ENCODE measurements at regions not wholly inside any gene's neighbourhood (a gene's known extent, or its start where the extent isn't known, plus 50 kb on each side); places are given as distances from the start of the nearest gene placed in this dataset.

DNA sequence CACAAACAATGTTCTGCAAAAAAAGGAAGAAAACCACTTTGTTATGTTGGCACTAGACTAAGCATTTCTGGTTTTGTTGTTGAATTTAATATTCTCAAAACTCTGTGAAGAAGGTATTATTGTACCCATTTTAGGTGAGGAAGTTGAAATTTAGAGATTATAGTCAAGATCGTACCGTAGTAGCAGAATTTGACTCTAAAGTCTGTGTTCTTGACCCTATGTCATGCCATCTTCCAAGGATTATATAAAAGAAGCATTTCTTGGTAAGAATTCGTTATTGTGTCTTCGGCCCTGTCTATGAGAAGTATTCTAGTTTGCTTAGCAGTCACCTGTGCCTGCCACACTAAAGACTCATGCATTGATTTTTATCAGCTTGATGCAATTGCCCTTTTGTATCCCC is 104.4 kb upstream of the MAP9 start:
- DNase-seq (ENCODE audit: low spot score), result no peak
- TF ChIP-seq, protein P1, sequence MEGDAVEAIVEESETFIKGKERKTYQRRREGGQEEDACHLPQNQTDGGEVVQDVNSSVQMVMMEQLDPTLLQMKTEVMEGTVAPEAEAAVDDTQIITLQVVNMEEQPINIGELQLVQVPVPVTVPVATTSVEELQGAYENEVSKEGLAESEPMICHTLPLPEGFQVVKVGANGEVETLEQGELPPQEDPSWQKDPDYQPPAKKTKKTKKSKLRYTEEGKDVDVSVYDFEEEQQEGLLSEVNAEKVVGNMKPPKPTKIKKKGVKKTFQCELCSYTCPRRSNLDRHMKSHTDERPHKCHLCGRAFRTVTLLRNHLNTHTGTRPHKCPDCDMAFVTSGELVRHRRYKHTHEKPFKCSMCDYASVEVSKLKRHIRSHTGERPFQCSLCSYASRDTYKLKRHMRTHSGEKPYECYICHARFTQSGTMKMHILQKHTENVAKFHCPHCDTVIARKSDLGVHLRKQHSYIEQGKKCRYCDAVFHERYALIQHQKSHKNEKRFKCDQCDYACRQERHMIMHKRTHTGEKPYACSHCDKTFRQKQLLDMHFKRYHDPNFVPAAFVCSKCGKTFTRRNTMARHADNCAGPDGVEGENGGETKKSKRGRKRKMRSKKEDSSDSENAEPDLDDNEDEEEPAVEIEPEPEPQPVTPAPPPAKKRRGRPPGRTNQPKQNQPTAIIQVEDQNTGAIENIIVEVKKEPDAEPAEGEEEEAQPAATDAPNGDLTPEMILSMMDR (IDR thresholded peaks at IDR 0.05; ENCODE audit: unreplicated experiment), result no peak
- Mint-ChIP-seq H3K36me3 (ENCODE audit: low read depth, unreplicated experiment) (no peaks in the 10 kb centered on the region), H3K27me3 (ENCODE audit: unreplicated experiment) (no peaks in the 10 kb centered on the region), H3K9me3 (ENCODE audit: unreplicated experiment) (no peaks in the 10 kb centered on the region), H3K4me1 (ENCODE audit: unreplicated experiment) (no peaks in the 10 kb centered on the region), H3K27ac (ENCODE audit: unreplicated experiment) (no peak overlapping the region), H3K4me3 (ENCODE audit: unreplicated experiment) (no peak overlapping the region)

DNA sequence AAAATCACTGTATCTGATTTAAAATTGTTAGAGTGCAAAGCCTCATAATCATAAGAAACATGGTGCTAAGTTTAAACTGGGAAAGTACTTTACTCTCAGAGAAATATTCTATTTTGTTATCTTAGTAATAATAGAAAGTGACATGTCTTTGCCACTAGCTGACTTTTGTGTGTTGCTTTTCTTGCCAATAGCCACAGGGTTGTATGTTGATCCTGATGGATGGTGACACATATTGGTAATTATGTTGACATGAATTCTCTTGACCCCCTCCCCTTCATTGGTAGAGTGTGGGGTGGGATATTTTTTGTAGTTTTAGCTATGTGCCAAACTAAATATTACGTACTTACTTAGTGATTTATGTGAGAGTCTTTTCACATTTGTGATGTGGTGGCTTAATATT is 103.1 kb upstream of the MAP9 start:
- Mint-ChIP-seq H3K4me3 (ENCODE audit: unreplicated experiment) (no peak overlapping the region), H3K9me3 (ENCODE audit: unreplicated experiment) (no peaks in the 10 kb centered on the region), H3K27me3 (ENCODE audit: unreplicated experiment) (no peaks in the 10 kb centered on the region), H3K36me3 (ENCODE audit: low read depth, unreplicated experiment) (no peaks in the 10 kb centered on the region), H3K4me1 (ENCODE audit: unreplicated experiment) (no peaks in the 10 kb centered on the region), H3K27ac (ENCODE audit: unreplicated experiment) (no peak overlapping the region)
- TF ChIP-seq, protein P1 (IDR thresholded peaks at IDR 0.05; ENCODE audit: unreplicated experiment), result no peak
- no peak for DNase-seq (ENCODE audit: low spot score)

DNA sequence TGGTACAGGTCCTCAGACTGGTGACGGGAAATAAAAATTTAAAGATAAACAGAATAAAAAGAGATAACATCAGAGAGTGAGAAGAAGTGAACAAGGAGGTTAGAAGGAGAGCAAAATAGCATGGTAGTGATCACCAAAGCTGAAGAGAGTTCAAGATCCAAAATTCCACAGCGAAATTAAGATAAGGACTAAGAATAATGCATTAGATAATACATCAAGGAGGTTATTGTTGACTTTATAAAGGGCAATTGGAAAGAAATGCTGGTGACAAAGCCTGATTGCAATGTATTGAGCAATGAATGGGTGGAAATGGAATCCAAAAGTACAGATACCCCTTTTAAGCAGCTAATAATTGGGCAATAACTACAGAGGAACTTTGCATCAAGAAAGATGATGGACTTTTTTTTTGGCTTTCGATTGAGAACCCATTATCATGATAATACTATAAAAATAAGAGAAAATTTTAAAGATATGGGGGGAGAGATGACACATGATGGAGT is 101.6 kb upstream of the MAP9 start:
- TF ChIP-seq, protein P1 (IDR thresholded peaks at IDR 0.05; ENCODE audit: unreplicated experiment), result no peak
- H3K4me3 Mint-ChIP-seq (ENCODE audit: unreplicated experiment), result no peak overlapping the region
- no peaks in the 10 kb centered on the region for H3K4me1 Mint-ChIP-seq (ENCODE audit: unreplicated experiment)
- no peak for DNase-seq (ENCODE audit: low spot score)
- no peaks in the 10 kb centered on the region for H3K9me3 Mint-ChIP-seq (ENCODE audit: unreplicated experiment)
- H3K27me3 Mint-ChIP-seq (ENCODE audit: unreplicated experiment), result no peaks in the 10 kb centered on the region
- no peaks in the 10 kb centered on the region for H3K36me3 Mint-ChIP-seq (ENCODE audit: low read depth, unreplicated experiment)
- H3K27ac Mint-ChIP-seq (ENCODE audit: unreplicated experiment), result no peak overlapping the region

DNA sequence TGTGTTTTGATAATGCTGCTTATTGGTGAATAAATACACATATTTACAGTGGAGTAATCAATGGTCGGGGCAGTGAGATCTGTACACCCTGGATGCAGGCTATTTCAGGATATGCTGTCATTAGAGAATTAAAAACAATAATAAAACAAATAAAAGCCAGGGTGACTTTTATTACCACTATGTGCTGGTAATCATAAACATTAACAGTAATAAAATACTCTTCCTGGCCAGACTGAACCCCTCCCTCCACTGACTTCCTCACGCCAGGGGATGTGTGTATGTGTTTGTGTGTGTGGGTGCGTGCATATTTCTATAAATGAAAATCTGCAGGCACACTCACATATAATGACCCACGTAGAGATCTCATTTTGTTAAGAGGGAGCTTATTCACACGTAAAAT is 98.0 kb upstream of the MAP9 start:
- TF ChIP-seq, protein P1 (IDR thresholded peaks at IDR 0.05; ENCODE audit: unreplicated experiment), result no peak
- Mint-ChIP-seq H3K27ac (ENCODE audit: unreplicated experiment) (no peak overlapping the region), H3K4me3 (ENCODE audit: unreplicated experiment) (no peak overlapping the region), H3K4me1 (ENCODE audit: unreplicated experiment) (no peaks in the 10 kb centered on the region), H3K9me3 (ENCODE audit: unreplicated experiment) (no peaks in the 10 kb centered on the region), H3K27me3 (ENCODE audit: unreplicated experiment) (no peaks in the 10 kb centered on the region), H3K36me3 (ENCODE audit: low read depth, unreplicated experiment) (no peaks in the 10 kb centered on the region)
- DNase-seq (ENCODE audit: low spot score), result no peak

DNA sequence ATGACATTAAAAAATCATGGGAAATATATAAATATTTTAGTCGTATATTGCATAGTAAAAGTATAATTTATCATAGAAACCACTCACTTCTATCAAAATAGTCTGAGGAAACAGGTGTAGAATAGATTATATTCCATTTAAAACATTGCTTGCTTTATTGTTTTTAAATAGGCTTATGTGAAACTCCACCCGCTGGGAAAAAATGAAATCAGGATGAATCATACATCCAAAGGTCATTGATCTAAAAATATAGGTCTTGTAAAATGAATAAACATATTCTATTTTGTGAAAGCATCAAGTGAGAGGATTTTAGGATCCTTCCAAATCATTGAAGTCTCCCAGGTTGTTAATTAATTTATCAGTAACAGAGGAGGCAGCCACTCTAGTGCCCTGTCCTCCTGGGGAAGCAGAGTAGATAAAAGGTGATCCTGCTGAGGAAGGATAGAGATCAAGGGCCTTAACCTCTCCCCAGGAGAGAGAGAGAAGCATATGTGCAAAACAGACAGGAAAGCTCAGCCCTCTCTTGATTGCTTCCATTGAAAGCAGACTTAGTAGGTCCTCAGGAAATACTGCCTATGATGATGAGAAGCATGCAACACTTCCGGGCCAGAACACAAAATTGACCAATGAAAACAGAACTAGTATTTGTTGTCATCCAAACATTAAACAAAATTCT is 96.8 kb upstream of the MAP9 start:
- H3K4me1 Mint-ChIP-seq (ENCODE audit: unreplicated experiment), result no peaks in the 10 kb centered on the region
- no peak for DNase-seq (ENCODE audit: low spot score)
- no peak overlapping the region for H3K4me3 Mint-ChIP-seq (ENCODE audit: unreplicated experiment)
- H3K27me3 Mint-ChIP-seq (ENCODE audit: unreplicated experiment), result no peaks in the 10 kb centered on the region
- no peaks in the 10 kb centered on the region for H3K36me3 Mint-ChIP-seq (ENCODE audit: low read depth, unreplicated experiment)
- no peaks in the 10 kb centered on the region for H3K9me3 Mint-ChIP-seq (ENCODE audit: unreplicated experiment)
- TF ChIP-seq, protein P1 (IDR thresholded peaks at IDR 0.05; ENCODE audit: unreplicated experiment), result no peak
- no peak overlapping the region for H3K27ac Mint-ChIP-seq (ENCODE audit: unreplicated experiment)
